H9 (cell line): ENCODE measurements at regions not wholly inside any gene's neighbourhood (a gene's known extent, or its start where the extent isn't known, plus 50 kb on each side); places are given as distances from the start of the nearest gene placed in this dataset.

ENCODE experiments used
- DNase-seq: peaks from one replicate; pipeline ENCODE4 v3.0.0-alpha.2; 2017
- H2AFZ ChIP-seq: one replicate; pipeline ENCODE4 v1.6.1; 2013; ENCODE audit warnings: mild to moderate bottlenecking, low read length, control low read depth, moderate library complexity
- H2AK5ac ChIP-seq: 2 replicates; pipeline ENCODE4 v1.6.1; 2013; ENCODE audit warnings: low read length, control low read depth, mixed read lengths; ENCODE audit not compliant: insufficient read length
- H2BK120ac ChIP-seq: one replicate; pipeline ENCODE4 v1.6.1; 2013; ENCODE audit warnings: low read depth, mild to moderate bottlenecking, low read length, control low read depth, inconsistent platforms; ENCODE audit not compliant: poor library complexity, severe bottlenecking
- H2BK12ac ChIP-seq: 2 replicates; pipeline ENCODE4 v1.6.1; 2013; ENCODE audit warnings: low read length, control low read depth, mixed read lengths, low read depth; ENCODE audit not compliant: insufficient read length
- H2BK15ac ChIP-seq: 2 replicates; pipeline ENCODE4 v1.6.1; 2013; ENCODE audit warnings: low read depth, low read length, control low read depth
- H2BK20ac ChIP-seq: one replicate; pipeline ENCODE4 v1.6.1; 2013; ENCODE audit warnings: low read depth, mild to moderate bottlenecking, low read length, control low read depth, inconsistent platforms; ENCODE audit not compliant: poor library complexity, severe bottlenecking
- H2BK5ac ChIP-seq: 2 replicates; pipeline ENCODE4 v1.6.1; 2013; ENCODE audit warnings: low read length, control low read depth, mixed read lengths; ENCODE audit not compliant: insufficient read length
- H3K14ac ChIP-seq: 2 replicates; pipeline ENCODE4 v1.6.1; 2013; ENCODE audit warnings: low read length, control low read depth; ENCODE audit not compliant: insufficient read depth
- H3K18ac ChIP-seq: 2 replicates; pipeline ENCODE4 v1.6.1; 2013; ENCODE audit warnings: low read depth, mild to moderate bottlenecking, mixed read lengths, low read length, control low read depth; ENCODE audit not compliant: insufficient read length
- H3K23ac ChIP-seq: 2 replicates; pipeline ENCODE4 v1.6.1; 2013; ENCODE audit warnings: low read length, control low read depth, mixed read lengths, low read depth; ENCODE audit not compliant: insufficient read length
- H3K23me2 ChIP-seq: 2 replicates; pipeline ENCODE4 v1.6.1; 2013; ENCODE audit warnings: low read depth, mild to moderate bottlenecking, mixed read lengths, low read length, control low read depth; ENCODE audit not compliant: insufficient read length, poor library complexity, severe bottlenecking
- H3K27ac ChIP-seq: 2 replicates; pipeline ENCODE4 v1.5.1; 2013; ENCODE audit warnings: low read length, control low read depth, mixed read lengths, low read depth; ENCODE audit not compliant: insufficient read length
- H3K27me3 ChIP-seq: 2 replicates; pipeline ENCODE4 v1.6.1; 2013; ENCODE audit warnings: low read length, control low read depth, inconsistent platforms; ENCODE audit not compliant: insufficient read depth
- H3K4ac ChIP-seq: 2 replicates; pipeline ENCODE4 v1.6.1; 2013; ENCODE audit warnings: low read depth, mild to moderate bottlenecking, control low read depth, inconsistent platforms, low read length, moderate library complexity
- H3K4me1 ChIP-seq: 2 replicates; pipeline ENCODE4 v1.6.1; 2013; ENCODE audit warnings: low read length, control low read depth, inconsistent platforms; ENCODE audit not compliant: insufficient read depth
- H3K4me2 ChIP-seq: 2 replicates; pipeline ENCODE4 v1.6.1; 2013; ENCODE audit warnings: low read length, control low read depth, mixed read lengths; ENCODE audit not compliant: insufficient read length, insufficient read depth
- H3K56ac ChIP-seq: 2 replicates; pipeline ENCODE4 v1.6.1; 2013; ENCODE audit warnings: low read depth, mild to moderate bottlenecking, mixed read lengths, low read length, control low read depth; ENCODE audit not compliant: insufficient read length
- H3K79me1 ChIP-seq: 2 replicates; pipeline ENCODE4 v1.6.1; 2013; ENCODE audit warnings: low read depth, mild to moderate bottlenecking, moderate library complexity, low read length, control low read depth, inconsistent platforms; ENCODE audit not compliant: insufficient read depth, poor library complexity, severe bottlenecking
- H3K79me2 ChIP-seq: 2 replicates; pipeline ENCODE4 v1.6.1; 2013; ENCODE audit warnings: low read length, control low read depth, inconsistent platforms; ENCODE audit not compliant: insufficient read depth
- H3K9ac ChIP-seq: 2 replicates; pipeline ENCODE4 v1.6.1; 2013; ENCODE audit warnings: low read length, control low read depth, mixed read lengths; ENCODE audit not compliant: insufficient read length; ENCODE audit errors: extremely low read depth
- H3K9me3 ChIP-seq: one replicate; pipeline ENCODE4 v1.6.1; 2013; ENCODE audit warnings: low read depth, low read length, inconsistent platforms; ENCODE audit not compliant: control insufficient read depth
- H3T11ph ChIP-seq: one replicate; pipeline ENCODE4 v1.6.1; 2013; ENCODE audit warnings: mild to moderate bottlenecking, low read length, control low read depth, inconsistent platforms
- H4K20me1 ChIP-seq: one replicate; pipeline ENCODE4 v1.6.1; 2013; ENCODE audit not compliant: control insufficient read depth, insufficient read length, insufficient read depth
- H4K5ac ChIP-seq: 2 replicates; pipeline ENCODE4 v1.6.1; 2013; ENCODE audit warnings: low read depth, mild to moderate bottlenecking, mixed read lengths, low read length, control low read depth; ENCODE audit not compliant: insufficient read length
- H4K8ac ChIP-seq: replicated peaks from 2 replicates; pipeline ENCODE4 v1.6.1; 2013; ENCODE audit warnings: low read length, control low read depth, mixed read lengths, low read depth; ENCODE audit not compliant: insufficient read length
- H4K91ac ChIP-seq: 2 replicates; pipeline ENCODE4 v1.6.1; 2013; ENCODE audit warnings: low read depth, mild to moderate bottlenecking, moderate library complexity, mixed read lengths, low read length, control low read depth; ENCODE audit not compliant: insufficient read length
- H3K27ac Mint-ChIP-seq, 3 experiments: 2 replicates in 2 of 3; 3 replicates in 1 of 3; pipeline ENCODE4 v1.8.0; 2020 to 2021; ENCODE audit warnings: mixed read lengths in 3 of 3, mild to moderate bottlenecking in 1 of 3, moderate library complexity in 1 of 3
- H3K27me3 Mint-ChIP-seq: 2 replicates; pipeline ENCODE4 v1.8.0; 2021; ENCODE audit warnings: low read depth, mild to moderate bottlenecking, moderate library complexity, mixed read lengths
- H3K36me3 Mint-ChIP-seq, 3 experiments: 2 replicates in 2 of 3; 3 replicates in 1 of 3; pipeline ENCODE4 v1.8.0; 2020 to 2021; ENCODE audit warnings: low read depth in 3 of 3, mixed read lengths in 3 of 3; ENCODE audit not compliant: insufficient read depth in 1 of 3
- H3K4me1 Mint-ChIP-seq, 2 experiments: 2 replicates each; pipeline ENCODE4 v1.8.0; 2020; ENCODE audit warnings: mixed read lengths in 2 of 2
- H3K4me3 Mint-ChIP-seq, 2 experiments: 2 replicates in 1 of 2; 3 replicates in 1 of 2; pipeline ENCODE4 v1.8.0; 2020 to 2021; ENCODE audit warnings: mild to moderate bottlenecking in 2 of 2, mixed read lengths in 2 of 2, moderate library complexity in 1 of 2
- H3K9me3 Mint-ChIP-seq, 2 experiments: 2 replicates in 1 of 2; 3 replicates in 1 of 2; pipeline ENCODE4 v1.8.0; 2020; ENCODE audit warnings: mild to moderate bottlenecking in 2 of 2, mixed read lengths in 2 of 2, moderate library complexity in 1 of 2
- WGBS: extraction: QIAGEN DNeasy Blood & Tissue Kit; methylation state at CpG from one replicate; pipeline ENCODE4 v1.1.7; 2013; ENCODE audit warnings: missing lambda C conversion rate, low lambda C conversion rate, mixed read lengths; ENCODE audit not compliant: insufficient read length; ENCODE audit errors: extremely low coverage; 5-methylcytosine and 5-hydroxymethylcytosine counted together
- TF ChIP-seq, protein P1 (sequence below): fragments of 200-600 bp; sonication (generic); conservative IDR thresholded peaks from 3 replicates; pipeline ENCODE4 v1.8.0; 2021; ENCODE audit warnings: antibody characterized with exemption, mild to moderate bottlenecking

- Histone ChIP-seq H3K79me2 (no peaks in the 10 kb centered on the region), H3K4ac (no peak overlapping the region), H2AK5ac (no peak overlapping the region), H3K56ac (no peak overlapping the region), H4K8ac (no peak overlapping the region), H2BK20ac (no peak overlapping the region), H2BK120ac (no peak overlapping the region), H2BK15ac (no peak overlapping the region), H3K14ac (no peak overlapping the region), H2AFZ (no peak overlapping the region), H3K4me2 (no peak overlapping the region), H3K18ac (no peak overlapping the region), H4K20me1 (no peaks in the 10 kb centered on the region), H3K23me2 (no peaks in the 10 kb centered on the region), H3K4me1 (no peaks in the 10 kb centered on the region), H3K9ac (no peak overlapping the region), H3K9me3 (no peaks in the 10 kb centered on the region), H2BK5ac (no peak overlapping the region), H3K23ac (no peak overlapping the region), H3K79me1 (no peaks in the 10 kb centered on the region), H2BK12ac (no peak overlapping the region), H3K27ac (no peak overlapping the region), H4K5ac (no peak overlapping the region), H4K91ac (no peak overlapping the region), H3K27me3 (no peaks in the 10 kb centered on the region), H3T11ph (no peak overlapping the region)
- no peak for DNase-seq
- H3K4me1 Mint-ChIP-seq: no peaks in the 10 kb centered on the region
- H3K27ac Mint-ChIP-seq: no peak overlapping the region
- no peaks in the 10 kb centered on the region for H3K27me3 Mint-ChIP-seq
- WGBS: no CpG with 5 or more reads among the region's 1 CpG
- no peaks in the 10 kb centered on the region for H3K9me3 Mint-ChIP-seq
- H3K4me3 Mint-ChIP-seq: no peak overlapping the region
- TF ChIP-seq, protein P1, sequence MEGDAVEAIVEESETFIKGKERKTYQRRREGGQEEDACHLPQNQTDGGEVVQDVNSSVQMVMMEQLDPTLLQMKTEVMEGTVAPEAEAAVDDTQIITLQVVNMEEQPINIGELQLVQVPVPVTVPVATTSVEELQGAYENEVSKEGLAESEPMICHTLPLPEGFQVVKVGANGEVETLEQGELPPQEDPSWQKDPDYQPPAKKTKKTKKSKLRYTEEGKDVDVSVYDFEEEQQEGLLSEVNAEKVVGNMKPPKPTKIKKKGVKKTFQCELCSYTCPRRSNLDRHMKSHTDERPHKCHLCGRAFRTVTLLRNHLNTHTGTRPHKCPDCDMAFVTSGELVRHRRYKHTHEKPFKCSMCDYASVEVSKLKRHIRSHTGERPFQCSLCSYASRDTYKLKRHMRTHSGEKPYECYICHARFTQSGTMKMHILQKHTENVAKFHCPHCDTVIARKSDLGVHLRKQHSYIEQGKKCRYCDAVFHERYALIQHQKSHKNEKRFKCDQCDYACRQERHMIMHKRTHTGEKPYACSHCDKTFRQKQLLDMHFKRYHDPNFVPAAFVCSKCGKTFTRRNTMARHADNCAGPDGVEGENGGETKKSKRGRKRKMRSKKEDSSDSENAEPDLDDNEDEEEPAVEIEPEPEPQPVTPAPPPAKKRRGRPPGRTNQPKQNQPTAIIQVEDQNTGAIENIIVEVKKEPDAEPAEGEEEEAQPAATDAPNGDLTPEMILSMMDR: no peak
- H3K36me3 Mint-ChIP-seq: no peaks in the 10 kb centered on the region
Measured at GRCh38 chr4:162274354-162274753, 110.6 kb upstream of the FSTL5 start.
